ENCODE measurements at regions not wholly inside any gene's neighbourhood (a gene's known extent, or its start where the extent isn't known, plus 50 kb on each side); places are given as distances from the start of the nearest gene placed in this dataset.
A peak's percentile ranks its signal among the peaks of the same experiment; 100 is the strongest.
"Not testable (repeated sequence)": the region's sequence is repeated elsewhere in the genome, so short reads cannot be mapped to it uniquely, and the experiment has no call there.

- peak; percentile 90 to 91 for DNase-seq (ENCODE audit: low read depth in 2 of 2)
Observed at GRCh38 chr14:38405851-38406635, 150.2 kb upstream of the CLEC14A start.

DNA sequence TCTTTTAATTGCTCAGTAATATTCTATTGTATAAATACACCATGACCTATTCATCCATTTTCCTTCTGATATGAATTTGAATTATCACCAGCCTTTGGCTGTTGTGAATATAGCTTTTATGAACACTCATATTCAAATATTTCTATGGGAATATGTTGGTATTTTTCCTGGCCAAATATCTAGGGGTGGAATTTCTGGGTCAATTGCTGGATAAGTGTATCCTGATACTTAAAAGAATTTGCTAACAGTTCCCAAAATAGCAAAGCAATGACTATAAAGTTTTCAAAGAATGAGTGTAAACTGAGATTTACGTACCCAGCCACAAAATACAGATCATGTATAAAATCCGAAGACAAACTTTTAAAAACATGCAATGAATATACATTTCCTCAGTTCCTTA is 148.7 kb upstream of the CLEC14A start:
- peak; percentile 72 to 73 for DNase-seq (ENCODE audit: low read depth in 2 of 2)

DNA sequence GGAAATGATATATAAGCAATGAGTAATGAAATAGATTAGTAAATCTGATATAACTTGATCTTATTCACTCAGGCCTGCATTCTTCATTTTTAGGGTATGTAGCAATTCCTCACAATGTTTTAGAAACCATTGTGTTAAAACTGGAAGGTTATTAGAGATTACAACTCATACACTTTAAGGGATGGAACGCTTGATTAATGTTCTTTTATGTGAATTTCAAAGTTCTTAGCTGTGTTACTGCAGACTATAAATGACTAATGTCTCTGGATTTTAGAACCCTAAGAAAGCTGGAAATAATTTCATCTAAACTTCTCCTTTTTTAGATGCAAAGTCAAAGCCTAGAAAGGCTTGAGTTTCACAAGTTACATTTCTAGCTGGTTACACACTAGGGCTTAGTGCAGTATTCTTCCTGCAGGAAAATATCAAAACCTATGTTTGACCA is 148.2 kb upstream of the CLEC14A start:
- DNase-seq (ENCODE audit: low read depth in 2 of 2) = peak; percentile 94 to 96

DNA sequence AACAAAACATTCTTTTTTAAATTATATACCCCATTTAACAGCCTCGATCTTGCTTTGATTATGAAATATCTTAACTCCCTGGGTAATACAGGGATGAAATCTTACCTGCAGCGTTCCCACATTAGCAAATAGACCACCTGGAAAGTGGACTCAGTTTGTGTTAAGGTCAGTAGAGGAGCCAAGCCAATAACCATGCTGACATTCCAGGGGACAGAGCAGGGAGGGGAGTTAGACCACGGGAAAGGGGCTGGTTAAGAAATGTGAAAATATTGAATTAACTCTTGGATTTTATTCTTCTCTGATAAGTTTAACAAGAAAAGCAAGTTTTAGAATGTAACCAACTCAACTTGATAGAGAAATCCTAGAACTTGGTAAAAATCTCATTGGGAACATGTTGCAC is 144.9 kb upstream of the CLEC14A start:
- DNase-seq (ENCODE audit: low read depth in 2 of 2) = no peak

DNA sequence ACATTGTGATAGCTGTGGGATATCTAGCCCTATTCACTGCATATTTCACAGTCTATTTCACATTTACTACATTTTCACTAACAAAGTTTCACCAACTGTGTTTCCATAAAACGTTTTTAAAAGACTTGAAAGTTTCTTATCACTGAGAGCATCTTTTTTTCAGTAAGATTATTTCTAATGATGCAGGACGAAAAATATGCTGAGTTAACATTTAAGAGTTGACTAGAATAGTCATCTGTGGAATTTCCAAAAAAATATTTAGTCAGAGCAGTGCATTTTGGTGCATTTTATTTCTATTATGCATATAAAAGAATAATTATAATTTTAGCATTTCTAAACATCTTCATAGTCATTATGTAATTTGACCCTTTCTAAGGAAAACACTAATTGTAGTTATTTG is 143.8 kb upstream of the CLEC14A start:
- DNase-seq (ENCODE audit: low read depth in 2 of 2) = no peak

GRCh38 chr14:38394767-38395166 is 138.9 kb upstream of the CLEC14A start:
- DNase-seq (ENCODE audit: low read depth in 2 of 2) = no peak

DNA sequence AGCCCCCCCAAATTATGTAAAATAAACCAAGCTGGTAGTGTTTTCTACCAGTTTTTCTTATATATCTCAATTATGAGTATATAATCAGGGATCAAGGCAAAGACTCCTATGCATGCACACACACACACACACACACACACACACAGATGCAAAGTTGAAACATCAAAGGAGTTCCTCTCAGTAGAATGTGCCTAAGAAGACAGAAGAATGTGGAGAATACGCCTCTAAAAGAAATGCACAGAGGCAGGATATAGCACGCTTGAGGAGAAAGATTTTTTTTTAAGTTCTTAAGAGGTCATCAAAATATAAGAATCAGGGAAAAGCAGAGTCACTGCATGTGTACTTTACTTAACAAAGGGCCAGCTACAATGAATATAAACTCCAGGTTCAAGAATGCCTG is 138.2 kb upstream of the CLEC14A start:
- no peak for DNase-seq (ENCODE audit: low read depth in 2 of 2)

GRCh38 chr14:38391334-38391733 is 135.4 kb upstream of the CLEC14A start:
- no peak for DNase-seq (ENCODE audit: low read depth in 2 of 2)

- peak; percentile 53 to 57 for DNase-seq (ENCODE audit: low read depth in 2 of 2)
Observed at GRCh38 chr14:38389681-38390080, 133.8 kb upstream of the CLEC14A start.

- no peak for DNase-seq (ENCODE audit: low read depth in 2 of 2)
Observed at GRCh38 chr14:38387821-38388220, 131.9 kb upstream of the CLEC14A start.

- DNase-seq (ENCODE audit: low read depth in 2 of 2) = no peak
Observed at GRCh38 chr14:38385836-38386235, 129.9 kb upstream of the CLEC14A start.

GRCh38 chr14:38385343-38385742 is 129.4 kb upstream of the CLEC14A start:
- no peak for DNase-seq (ENCODE audit: low read depth in 2 of 2)

DNA sequence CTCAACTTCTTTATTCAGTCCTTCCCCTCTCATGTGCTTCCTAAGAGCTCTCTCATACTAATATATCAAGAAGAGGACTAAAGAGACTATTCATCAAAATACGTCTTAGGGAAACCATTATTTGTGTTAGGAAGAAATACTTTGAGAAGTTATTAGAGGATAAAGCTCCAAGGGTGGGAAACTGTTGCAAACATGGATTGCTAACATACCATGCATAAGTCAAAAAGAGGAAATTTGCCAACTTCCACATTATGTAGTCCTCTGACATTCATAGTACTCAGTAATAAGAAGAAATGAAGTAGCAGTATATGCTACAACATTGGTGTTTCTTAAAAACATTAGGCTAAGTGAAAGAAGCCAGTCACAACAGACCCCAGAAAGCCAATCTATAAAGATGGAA is 128.8 kb upstream of the CLEC14A start:
- no peak for DNase-seq (ENCODE audit: low read depth in 2 of 2)

- DNase-seq (ENCODE audit: low read depth in 2 of 2) = no peak
Observed at GRCh38 chr14:38367922-38368321, 112.0 kb upstream of the CLEC14A start.

DNA sequence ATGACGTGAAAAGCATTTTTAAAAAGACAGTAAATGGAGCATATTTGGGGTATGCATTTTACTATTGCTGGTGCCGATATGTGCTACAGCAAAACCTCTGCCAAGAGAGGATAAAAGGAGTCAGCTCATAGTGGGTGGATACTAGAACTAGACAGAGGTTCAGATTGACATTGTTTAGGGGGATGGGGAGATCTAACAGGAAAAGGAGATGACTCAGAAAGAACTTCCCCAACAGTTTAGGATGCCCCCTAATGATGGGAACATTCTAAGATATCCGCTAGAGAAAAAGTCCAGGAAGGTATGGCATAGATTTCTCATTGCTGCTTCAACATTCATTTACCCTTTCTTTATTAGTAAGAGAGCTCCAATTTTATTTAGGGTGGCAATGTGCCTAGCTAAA is 110.5 kb upstream of the CLEC14A start:
- no peak for DNase-seq (ENCODE audit: low read depth in 2 of 2)

GRCh38 chr14:38363217-38363616 is 107.3 kb upstream of the CLEC14A start:
- no peak for DNase-seq (ENCODE audit: low read depth in 2 of 2)

GRCh38 chr14:38357557-38357956 is 101.7 kb upstream of the CLEC14A start:
- DNase-seq (ENCODE audit: low read depth in 2 of 2) = peak; percentile 67 to 69

GRCh38 chr14:38355473-38355872 is 99.6 kb upstream of the CLEC14A start:
- not testable (repeated sequence) for DNase-seq (ENCODE audit: low read depth in 2 of 2)

DNA sequence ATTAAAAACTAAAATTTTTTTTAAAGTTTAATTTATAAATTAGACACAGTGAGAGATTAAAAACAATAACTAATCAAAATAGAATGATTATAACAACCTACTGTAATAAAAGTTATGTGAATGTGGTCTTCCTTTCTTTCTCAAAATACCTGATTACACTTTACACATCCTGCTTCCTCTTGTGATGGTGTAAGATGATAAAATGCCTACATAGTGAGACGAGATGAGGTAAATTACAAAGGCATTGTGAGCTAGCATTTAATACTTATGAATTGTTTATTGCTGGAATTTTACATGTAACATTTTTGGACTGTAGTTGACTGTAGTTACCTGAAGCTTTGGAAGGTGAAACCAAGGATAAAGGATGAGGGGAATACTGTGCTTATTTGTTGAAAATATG is 94.2 kb upstream of the CLEC14A start:
- no peak for DNase-seq (ENCODE audit: low read depth in 2 of 2)

- DNase-seq (ENCODE audit: low read depth in 2 of 2) = peak in 1 of 2 experiments; percentile 15
Observed at GRCh38 chr14:38342803-38343202, 86.9 kb upstream of the CLEC14A start.

DNA sequence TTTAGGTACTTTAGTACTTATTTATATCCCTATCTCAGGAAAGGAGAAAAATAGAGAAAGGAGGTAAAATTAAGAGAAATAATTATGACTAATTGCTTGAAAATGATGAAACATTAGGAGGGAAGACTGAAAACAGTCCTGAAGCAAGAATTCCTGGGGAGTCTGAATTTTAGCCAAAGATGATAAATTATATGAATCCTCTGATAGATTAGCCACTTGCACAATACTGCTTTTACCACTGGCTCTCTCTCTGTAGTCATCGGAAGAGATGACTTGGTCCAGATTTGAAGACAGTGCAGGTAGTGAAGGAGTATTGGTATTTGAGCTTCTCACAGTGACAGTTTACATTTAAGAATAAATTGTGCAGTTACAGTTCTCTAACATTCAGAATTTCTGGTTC is 83.8 kb upstream of the CLEC14A start:
- DNase-seq (ENCODE audit: low read depth in 2 of 2) = peak; percentile 80

- no peak for DNase-seq (ENCODE audit: low read depth in 2 of 2)
Observed at GRCh38 chr14:38336298-38336697, 80.4 kb upstream of the CLEC14A start.

GRCh38 chr14:38330275-38330674 is 74.4 kb upstream of the CLEC14A start:
- no peak for DNase-seq (ENCODE audit: low read depth in 2 of 2)

DNA sequence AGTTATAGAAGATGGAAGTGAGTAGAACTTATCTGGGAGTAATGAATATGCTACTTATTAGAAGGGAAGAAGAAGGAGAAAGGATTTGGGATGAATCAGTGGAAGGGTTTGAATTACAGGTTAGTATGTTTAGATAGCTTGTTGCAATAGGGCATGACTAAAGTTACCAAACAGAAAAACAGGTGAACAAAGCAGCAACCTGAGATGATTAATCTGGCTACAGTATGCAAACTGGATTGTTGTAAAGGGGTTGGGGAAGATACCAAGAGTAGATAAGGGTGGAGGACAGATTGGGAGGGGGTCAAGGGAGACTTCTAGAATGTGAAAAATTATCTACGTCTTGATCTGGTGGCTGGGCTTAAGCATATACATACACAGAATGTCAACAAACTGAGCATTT is 73.4 kb upstream of the CLEC14A start:
- DNase-seq (ENCODE audit: low read depth in 2 of 2) = no peak

All from fibroblast of skin of left biceps (primary cell).